ENCODE measurements at regions not wholly inside any gene's neighbourhood (a gene's known extent, or its start where the extent isn't known, plus 50 kb on each side); places are given as distances from the start of the nearest gene placed in this dataset.

DNA sequence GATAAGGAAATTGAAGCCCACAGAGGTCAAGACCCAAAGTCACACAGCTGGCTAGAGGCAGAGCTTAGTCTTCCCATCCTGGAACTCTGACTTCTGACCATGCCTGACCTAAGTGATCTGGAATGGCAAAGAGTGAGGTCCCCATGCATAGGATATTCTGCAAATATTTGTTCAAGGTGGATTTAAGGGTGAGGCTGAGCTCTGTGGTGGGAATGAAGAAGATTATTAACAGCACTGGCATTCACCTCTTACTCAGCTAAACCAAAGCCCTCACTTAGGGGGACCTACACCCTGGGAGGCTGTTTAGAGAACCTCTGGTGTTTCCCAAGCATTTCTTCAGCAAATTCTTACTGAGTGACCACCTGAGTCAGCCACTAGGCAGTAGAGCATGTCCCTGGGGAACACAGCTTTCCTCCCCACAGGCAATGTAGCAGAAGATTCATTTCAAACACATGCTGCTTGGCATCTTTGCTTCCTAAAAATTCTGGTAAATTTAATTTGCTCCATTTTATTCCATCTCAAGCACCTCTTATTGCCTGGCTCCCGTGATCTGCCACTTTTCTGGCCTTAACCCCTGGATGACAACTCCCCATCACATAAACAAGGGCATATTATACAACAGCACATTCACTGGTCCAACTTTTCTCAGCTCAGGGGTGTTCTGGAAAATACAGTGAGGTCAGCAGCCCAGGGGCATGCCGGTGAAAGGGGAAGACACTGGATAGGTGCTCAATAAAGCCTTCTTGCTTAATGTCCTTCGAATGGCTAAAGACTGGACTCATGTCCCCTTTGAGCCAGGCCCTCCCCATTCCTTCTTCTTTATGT is 176.0 kb downstream of the ABHD5 start:
- DNase-seq (ENCODE audit: low read depth) = no peak

DNA sequence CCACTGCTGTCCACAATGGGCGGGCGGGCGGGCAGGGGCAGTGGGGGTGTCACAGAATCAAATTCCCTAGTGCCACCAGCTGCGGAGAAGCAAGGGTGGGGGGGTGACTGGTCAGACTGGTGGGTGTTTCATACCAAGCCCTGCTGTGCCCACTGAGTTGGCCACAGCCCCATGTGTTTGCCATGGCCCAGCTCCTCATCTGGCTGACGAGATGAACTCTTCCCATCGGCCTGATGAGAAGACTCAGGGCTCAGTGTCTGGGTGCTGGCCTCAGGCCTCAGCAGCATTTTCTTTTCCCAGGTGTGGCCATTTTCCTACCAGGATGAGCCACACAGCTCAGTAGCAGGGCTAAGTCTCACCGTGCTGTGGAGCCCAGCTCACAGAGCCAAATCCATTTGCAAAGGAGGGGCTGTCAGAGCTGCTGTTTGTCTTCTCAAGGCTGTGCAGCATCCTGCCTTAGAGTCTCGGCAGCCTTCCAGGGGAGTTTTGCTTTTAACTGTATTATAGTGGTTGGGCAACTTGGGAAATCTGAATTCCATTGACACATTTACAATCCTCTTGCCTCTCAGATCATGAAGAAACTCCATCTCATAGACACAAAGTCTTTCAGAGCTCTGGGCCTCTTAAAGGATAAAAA is 176.8 kb downstream of the ABHD5 start:
- DNase-seq (ENCODE audit: low read depth) = no peak

DNA sequence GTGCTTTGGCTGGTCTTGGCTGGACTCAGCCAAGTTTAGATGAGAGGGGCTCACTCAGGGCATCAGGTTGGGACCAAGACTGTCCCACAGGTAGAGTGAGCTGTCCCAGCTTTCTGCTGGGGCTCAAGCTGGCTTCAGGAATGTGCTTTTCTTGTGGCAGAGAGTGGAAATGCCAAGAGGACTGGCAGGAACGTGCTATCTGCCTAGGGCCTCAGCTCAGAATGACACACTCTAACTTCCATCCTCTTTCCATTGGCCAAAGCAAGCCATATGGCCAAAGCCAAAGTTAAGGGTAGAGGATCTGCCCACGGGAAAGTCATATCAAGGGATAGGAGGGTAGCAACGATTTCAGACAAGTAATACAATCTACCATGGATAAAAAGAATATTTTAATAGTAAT is 178.8 kb downstream of the ABHD5 start:
- no peak for DNase-seq (ENCODE audit: low read depth)

DNA sequence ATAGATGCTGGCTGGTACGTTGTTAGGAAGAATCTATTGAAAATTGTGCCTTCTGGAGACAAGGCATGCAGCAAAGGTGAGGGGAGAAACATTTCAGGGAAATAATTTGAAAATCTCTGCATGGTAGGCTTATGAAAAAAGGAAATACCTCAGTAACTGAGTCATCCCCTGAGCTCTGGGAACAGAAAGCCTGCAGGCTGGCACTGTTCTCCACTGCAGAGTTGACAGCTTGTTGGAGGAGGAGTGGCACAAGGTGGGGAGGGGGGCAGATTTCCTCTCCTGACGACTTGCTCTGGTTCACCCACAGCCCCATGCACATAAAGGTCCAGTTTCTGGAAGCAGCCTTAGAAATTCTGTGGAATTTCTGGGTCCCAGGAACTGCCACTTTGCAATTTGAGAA is 179.4 kb downstream of the ABHD5 start:
- no peak for DNase-seq (ENCODE audit: low read depth)

GRCh38 chr3:43870844-43871626 is 180.3 kb downstream of the ABHD5 start:
- no peak for DNase-seq (ENCODE audit: low read depth)

GRCh38 chr3:43871627-43872245 is 181.0 kb downstream of the ABHD5 start:
- DNase-seq (ENCODE audit: low read depth) = no peak

GRCh38 chr3:43872301-43872700 is 181.6 kb downstream of the ABHD5 start:
- no peak for DNase-seq (ENCODE audit: low read depth)

- no peak for DNase-seq (ENCODE audit: low read depth)
Observed at GRCh38 chr3:43872901-43873300, 182.2 kb downstream of the ABHD5 start.

DNA sequence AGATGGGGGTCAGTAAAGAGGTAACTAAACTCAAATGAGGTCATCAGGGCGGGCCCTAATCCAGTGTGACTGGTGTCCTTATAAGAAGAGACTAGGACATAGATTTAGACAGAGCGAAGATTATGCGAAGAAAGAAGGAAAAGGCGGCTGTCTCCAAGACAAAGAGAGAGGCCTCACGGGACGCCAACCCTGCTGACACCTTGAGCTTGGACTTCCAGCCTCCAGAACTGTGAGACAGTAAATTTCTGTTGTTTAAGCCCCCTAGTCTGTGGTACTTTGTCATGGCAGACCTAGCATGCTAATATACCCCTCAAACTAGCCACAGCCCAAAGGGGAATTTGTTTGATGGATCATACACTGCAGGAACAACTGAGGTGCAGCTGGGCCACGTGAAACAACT is 183.0 kb downstream of the ABHD5 start:
- DNase-seq (ENCODE audit: low read depth) = no peak

DNA sequence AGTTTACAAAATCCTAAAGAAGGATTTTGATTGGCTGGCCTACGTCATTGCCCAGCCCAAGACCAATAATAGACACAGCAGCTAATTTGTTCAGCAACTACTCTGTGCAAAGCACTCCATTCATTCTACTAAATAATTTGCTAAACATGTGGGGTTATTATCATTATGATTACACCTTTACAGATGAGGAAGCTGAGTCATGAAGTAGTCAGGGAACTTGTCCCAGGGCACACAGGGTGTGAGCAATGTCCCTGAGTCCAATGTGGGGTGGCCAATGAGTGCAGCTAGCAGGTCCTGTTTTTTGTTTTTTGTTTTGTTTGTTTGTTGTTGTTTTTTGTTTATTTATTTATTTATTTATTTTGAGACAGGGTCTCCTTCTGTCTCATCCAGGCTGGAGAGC is 183.6 kb downstream of the ABHD5 start:
- no peak for DNase-seq (ENCODE audit: low read depth)

DNA sequence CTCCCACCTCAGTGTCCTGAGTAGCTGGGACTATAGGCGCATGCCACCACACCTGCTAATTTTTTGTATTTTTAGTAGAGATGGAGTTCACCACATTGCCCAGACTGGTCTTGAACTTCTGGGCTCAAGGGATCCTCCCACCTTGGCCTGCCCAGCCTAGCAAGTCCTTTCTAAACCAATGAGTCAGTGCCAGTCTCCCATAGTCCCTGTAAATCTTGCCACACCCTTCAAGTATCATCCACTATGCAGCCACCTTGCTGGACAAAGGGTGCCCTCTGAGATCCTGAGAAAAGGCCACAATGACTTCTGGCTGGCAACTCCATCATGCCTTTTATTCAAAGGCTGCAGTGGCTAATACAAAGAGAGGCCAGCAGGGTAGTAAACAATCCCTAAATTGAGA is 184.0 kb downstream of the ABHD5 start:
- no peak for DNase-seq (ENCODE audit: low read depth)

GRCh38 chr3:43876648-43877047 is 185.9 kb downstream of the ABHD5 start:
- no peak for DNase-seq (ENCODE audit: low read depth)

DNA sequence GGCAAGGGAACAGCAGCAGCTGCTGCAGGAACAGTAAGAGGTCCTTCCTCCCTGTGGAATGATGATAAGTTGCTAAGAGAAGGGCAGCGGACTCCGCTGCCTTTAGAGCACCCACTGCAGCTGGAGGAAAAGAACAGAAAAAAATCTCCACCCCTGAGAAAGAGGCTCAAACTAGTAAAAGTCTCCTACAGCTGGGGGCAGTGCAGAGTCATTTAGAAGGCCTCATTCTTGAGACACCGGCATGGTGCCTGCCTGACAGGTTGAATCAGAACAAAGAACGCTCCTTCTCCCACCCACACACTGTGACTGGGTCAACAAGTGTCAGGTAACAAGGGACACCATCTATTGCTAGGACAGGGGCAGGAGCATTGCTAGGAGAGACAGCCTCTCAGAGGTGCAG is 188.4 kb downstream of the ABHD5 start:
- DNase-seq (ENCODE audit: low read depth) = no peak

DNA sequence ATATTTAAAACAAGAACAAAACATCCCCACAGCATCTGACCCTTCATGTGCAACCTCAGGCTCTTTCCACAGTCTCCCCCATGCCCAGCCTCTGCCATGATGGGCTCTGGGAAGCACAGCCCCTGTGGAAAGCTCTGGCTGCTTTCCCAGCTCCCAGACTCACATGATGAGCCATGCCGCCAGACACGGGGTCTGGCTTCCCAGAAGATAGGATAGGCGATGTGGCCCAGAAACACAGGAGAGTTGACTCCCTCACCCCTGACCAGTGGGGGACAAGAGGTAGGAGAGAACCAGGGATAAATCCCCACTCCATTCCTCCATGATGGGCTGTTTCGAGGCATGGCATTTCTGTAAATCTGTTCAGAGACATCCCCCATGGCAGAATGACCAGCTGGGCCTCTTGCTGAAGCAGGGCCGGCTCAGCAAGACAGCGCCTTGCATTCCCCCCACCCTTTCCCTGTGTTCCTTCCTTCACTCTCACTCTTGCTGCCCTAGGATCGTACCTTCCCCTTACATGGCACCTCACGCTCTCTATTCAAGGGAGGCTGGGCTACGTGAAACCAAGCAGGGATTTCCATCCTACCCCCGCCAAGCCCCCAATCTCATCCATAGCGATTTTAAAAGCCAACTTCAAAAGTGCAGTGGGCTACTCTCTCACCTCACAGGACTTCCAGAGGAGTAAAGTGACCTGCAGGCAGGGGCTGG is 192.4 kb downstream of the ABHD5 start:
- DNase-seq (ENCODE audit: low read depth) = no peak

DNA sequence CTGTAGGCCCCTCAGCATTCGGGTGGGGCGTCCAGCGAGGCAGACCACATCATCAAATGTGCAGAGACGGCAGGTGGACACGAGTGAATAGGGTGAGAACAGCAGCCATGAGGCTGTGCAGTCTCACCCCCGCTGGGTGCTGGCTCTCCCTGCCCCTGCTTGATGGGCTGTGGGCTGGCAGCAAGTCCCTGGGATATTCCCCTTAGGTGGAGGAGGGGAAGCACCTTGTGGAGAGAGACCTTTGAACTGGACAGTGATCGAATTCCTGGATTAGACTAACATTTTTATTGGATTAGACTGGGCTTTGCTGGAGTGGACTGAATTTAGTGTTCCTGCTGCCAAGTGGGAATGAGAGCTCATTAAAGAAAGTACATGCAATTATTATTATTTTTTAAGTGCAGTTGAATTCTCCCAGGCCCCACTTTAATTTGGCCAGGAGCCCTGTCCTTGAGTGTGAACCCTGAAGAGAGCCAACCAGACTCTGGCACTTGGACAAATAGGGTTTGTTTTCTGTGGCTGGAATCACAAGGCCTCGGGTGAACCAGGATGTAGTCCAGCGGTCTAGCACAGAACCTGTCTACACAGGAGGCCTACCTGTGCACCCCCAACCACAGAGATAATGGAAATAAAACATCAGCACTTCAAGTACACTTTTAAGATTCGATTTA is 193.1 kb downstream of the ABHD5 start:
- DNase-seq (ENCODE audit: low read depth) = no peak

- no peak for DNase-seq (ENCODE audit: low read depth)
Observed at GRCh38 chr3:43884581-43884980, 193.8 kb downstream of the ABHD5 start.

DNA sequence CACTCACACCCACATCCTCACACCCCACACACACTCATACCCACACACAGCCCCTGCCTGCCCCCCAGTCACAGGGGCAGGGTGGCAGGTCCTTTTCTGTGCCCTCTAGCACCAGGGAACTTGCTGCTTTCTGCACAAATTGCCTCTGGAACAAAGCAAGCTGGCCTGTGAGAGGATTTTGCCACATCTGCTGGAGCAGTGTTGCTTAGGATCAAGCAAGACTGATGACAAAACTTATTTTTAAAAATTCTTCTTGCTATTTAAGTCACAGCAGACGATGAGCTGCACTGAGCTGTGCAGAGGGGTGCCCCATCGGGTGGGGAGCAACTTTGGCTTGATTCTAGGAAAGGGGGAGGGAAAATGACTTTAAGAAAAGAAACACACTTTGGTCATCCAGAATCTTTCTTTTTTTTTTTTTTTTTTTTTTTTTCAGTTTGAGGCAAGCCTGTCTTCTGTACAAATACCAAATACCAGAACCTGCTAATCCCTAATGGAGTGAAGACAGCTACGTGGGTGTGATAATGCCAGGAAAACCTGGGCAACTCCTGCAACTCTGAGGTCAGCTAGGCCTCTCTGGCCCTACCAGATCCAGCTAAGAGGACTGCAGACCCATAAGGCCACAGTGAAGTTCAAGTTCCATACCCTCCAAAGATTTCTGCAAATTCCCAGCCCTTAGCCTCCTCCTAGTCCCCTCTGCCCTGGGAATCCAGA is 195.3 kb downstream of the ABHD5 start:
- DNase-seq (ENCODE audit: low read depth) = no peak

DNA sequence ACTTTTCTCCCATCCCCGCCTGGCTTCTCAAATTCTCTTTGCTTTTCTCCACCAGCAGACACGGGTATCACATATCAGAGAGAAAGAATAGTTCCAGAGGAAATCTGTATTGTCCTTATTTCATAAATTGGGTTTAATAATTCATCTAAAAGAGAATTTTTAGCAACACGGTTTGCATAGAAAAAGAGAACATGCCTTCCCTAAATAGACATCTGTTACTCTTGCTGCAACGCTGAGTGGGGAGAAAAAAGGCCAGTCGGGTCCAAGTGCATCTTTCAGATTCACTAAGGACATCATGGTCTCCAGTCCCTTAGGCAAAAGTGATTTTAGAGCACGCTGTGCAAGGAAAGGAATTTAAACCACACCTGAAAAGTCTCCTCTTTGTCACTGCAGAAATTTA is 201.3 kb downstream of the ABHD5 start:
- DNase-seq (ENCODE audit: low read depth) = no peak

- DNase-seq (ENCODE audit: low read depth) = no peak
Observed at GRCh38 chr3:43892526-43892925, 201.8 kb downstream of the ABHD5 start.

GRCh38 chr3:43893727-43894126 is 203.0 kb downstream of the ABHD5 start:
- no peak for DNase-seq (ENCODE audit: low read depth)
